ENCODE measurements at regions not wholly inside any gene's neighbourhood (a gene's known extent, or its start where the extent isn't known, plus 50 kb on each side); places are given as distances from the start of the nearest gene placed in this dataset.

DNA sequence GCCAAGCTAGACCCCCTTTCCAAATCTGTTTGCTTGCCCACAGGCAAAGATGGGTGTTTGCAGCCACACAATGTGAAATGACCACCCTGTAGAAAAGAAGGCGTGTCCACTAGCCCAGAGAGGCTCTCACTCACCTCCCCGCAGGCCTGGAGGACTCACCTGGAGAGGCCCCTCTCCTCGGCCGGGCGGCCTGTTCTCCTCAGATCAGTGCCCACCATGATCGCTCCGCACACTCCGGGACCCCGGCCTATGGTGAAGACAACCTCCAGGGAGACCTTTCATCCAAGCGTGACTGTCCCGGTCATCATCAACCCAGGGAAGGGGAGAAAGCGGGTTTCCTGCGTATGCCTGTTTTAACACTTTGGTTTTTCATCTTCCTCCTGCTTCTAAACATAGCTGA lies 328.7 kb upstream of the SALL3 start:
- no peak for DNase-seq (ENCODE audit: low spot score)

DNA sequence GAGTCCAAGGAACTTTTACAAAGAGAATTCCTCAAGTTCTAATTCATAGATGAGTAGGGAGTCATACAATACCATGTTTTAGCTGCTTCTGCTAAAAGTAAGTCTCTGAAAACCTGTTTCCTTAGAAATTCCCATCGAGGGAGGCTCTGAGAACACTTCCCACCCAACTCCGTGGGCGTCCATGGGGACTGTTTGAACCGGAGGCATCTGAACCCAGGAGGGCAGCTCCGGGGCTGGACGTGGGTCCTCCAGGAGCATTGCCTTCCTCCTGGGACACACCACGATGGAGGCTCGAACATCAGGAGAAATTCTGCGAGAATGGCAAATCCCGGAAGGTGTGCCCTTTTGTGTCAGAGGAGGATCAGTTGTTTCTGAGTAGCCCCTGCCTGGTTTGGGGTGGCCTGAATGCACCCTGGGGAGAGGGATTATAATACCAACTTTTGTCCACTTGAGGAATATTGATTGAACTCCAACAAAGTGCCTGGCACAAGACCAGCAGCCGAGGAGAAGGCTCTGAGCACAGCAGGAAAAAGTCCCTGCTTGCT lies 327.5 kb upstream of the SALL3 start:
- DNase-seq (ENCODE audit: low spot score), result no peak

DNA sequence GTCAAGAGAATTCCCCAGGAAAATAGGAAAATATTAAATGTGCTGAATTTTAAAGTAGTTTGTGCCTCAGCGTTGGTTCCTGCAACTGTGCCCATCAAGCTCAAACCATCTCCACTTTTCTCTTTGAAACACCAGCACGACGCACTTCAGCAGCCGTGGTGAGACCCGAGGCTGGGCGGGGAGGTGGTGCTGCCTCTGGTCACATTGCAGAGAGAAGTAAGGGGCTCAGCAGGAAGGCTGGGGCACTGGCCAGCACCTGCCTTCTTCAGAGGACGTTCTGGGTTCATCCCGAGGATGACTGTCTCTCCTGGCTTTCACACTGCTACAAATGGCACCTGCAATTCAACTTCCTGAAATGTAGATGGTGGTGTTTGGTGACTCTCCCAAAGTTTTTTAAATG lies 323.7 kb upstream of the SALL3 start:
- DNase-seq (ENCODE audit: low spot score), result no peak

DNA sequence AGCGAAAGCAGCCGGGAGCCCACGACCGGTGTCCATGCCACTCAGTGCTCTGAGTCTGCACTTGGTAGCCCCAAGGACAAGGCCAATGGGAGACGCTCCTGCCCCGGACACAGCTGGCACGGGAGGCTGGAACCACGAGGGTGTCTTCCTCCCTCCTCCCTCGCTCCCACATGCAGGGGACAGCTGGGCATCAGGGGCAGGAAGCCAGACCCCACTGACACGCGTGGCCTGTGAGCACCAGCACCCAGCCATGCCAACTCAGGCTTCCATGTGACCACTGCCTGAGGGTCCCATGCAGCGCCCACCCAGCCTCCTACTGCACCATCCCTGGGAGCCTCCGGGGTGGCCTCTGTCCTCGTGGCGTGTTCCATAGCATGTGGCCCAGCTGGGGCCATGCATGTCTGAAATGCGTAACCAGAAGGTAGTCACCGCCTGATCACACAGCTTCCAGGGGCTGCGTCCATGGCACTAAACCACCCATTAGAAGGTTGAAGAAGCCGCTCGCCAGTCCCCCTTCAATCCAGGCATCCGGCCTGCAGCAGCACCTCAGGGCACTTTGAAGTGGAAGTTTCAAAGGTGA lies 323.2 kb upstream of the SALL3 start:
- no peak for DNase-seq (ENCODE audit: low spot score)

DNA sequence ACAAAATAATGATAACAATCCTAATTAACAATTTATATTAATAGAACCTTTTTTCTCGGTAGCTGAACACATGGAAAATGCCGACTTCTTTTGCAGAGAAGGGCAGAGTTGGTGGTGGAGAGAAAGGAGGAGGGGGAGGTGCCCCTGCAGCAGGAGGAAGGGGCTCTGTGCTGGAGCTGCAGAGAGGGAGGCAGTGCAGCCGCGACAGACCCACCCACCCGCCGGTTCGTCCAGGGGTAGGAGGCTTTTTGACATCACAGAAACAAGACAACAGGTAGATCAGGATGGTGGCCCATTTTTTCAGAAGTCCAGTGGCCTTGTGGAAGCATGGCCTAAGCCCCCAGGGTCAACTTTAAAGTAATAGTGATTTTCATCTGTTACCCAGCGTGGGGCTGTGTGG lies 321.1 kb upstream of the SALL3 start:
- DNase-seq (ENCODE audit: low spot score), result no peak

DNA sequence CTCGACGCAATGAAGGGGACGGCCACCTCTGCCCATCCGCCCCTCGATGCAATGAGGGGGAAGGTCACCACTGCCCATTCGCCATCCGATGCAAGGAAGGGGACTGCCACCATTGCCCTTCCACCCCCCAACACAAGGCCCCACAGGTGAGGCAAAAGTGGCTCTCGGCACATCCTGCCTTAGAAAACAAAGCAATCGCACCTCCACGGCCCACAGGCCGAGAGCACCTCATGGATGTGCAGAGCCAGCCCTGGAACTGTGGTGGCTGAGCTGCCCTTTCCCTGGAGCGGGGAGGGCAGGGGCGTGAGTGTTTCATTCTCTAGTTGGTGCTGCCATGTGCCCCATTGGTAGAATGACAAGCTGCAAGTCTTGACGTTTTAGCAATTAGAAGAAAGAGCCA lies 320.6 kb upstream of the SALL3 start:
- DNase-seq (ENCODE audit: low spot score), result no peak

DNA sequence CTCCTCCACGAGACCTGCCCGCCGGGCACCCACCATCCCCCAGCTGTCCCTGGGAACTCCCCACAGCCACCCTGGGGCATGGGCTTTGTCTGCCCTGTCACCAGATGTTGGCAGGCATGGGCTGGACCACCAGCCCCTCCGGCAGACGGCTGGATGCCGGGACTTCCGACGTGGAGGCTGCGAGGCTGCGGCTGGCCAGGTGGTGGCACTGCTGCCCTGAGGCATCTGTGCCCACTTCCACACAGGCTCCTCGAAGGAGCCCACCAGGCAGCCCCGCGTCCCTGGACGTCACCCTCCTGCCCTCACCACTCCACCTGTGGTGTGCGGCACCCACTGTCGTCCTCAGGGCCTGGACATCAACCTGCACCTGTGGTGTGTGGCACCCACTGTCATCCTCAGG lies 319.9 kb upstream of the SALL3 start:
- no peak for DNase-seq (ENCODE audit: low spot score)

DNA sequence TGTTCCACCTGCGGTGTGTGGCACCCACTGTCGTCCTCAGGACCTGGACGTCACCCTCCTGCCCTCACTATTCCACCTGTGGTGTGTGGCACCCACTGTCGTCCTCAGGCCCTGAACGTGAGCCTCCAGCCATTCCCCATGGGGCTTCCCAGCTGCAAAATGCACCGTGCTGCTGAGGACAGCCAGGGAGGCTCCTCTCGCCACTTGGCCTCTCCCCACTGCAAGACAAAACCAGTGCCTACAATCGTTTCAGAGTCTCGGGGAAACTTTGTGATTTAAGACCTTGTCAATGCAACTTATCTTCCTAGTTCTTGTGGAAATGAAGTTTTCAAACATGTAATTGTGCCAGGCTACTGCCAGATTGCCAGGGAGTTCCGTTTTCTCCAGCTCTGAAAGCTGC lies 319.3 kb upstream of the SALL3 start:
- no peak for DNase-seq (ENCODE audit: low spot score)

DNA sequence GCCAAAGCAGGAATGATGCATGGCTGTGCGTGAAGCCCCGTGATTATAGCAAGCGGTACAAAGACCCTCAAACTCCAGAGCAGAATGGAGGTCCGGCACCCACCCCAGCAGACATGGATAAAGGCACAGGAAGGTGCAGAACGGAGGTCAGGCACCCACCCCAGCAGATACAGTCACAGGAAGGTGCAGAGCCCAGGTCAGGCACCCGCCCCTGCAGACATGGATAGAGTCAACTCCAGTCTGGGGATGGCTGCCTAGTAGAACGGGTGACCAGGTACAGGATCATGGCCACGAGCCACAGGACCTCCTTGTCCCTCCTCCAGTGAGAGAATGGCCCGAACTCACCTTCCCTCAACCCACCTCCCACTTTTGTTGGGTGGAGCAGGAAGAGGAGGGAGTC lies 318.3 kb upstream of the SALL3 start:
- DNase-seq (ENCODE audit: low spot score), result no peak

DNA sequence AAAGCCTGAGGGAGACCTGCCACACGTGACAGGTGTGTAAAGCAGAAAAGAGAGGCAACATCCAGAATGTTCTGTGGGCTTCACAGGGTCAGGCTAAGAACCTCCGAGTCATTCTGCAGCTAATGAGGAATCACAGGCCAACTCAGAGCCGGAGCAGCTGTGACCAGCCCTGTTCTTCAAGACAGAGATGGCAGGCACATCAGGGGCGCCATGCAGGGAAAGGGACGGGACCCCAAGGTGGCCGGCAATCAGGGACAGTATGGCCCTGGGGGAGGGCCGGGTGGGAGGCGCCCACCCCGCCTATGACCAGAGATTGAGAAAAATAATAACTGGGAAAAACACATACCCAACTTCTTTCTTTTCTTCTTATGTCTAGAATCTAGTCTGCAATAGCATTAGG lies 316.7 kb upstream of the SALL3 start:
- DNase-seq (ENCODE audit: low spot score), result no peak

DNA sequence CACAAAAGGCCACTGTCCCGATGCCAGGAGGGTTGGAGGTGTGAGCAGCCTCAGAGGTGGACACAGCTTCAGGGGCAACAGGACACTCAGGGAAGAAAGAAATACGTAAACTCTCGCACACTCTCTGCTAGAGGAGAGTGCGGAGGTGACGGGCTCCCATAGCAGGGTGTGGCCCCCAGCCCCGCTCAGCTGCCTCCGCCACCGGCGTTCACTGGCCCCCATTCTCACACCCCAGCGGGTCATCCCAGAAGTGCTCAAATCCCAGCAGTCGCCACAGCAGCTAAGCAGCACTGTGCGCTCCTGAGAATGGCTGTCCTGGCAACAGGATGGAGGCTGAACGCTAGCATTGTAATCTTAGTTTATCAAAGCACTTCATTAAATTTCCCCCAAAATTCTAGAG lies 315.6 kb upstream of the SALL3 start:
- no peak for DNase-seq (ENCODE audit: low spot score)

DNA sequence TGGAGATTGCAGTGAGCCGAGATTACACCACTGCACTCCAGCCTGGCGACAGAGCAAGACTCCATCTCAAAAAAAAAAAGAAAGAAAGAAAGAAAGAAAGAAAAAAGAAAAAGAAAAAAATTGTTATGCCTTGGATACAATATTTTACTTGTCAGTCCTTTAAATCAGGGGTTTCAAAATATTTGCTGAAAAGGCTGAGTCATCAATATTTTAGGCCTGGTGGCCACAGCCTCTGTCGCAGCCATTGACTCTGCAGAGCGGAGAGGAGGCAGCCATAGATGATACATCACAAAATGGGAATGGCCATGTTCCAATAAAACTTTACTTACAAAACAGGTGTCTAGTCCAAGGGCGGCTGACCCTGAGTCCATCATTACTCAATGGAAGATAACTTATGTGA lies 314.8 kb upstream of the SALL3 start:
- DNase-seq (ENCODE audit: low spot score), result no peak

DNA sequence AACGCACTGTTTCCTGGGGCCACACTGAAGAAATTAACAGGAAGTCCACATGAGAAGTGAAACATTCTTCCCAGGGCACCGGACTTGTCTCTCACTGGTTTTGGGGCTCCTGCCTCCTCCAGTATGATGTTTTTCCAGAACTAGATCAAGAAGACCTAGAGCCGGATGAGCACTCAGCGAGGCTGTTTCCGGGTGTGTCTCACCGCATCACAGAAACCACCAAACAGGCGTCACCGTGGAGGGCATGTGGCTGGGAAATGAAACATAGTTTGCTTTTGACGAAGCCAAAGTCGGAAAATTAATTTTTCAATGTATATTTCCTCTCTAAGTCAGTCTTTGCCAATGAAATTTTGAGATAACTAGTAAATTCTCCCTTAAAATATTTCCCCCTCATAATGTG lies 314.0 kb upstream of the SALL3 start:
- DNase-seq (ENCODE audit: low spot score), result no peak

DNA sequence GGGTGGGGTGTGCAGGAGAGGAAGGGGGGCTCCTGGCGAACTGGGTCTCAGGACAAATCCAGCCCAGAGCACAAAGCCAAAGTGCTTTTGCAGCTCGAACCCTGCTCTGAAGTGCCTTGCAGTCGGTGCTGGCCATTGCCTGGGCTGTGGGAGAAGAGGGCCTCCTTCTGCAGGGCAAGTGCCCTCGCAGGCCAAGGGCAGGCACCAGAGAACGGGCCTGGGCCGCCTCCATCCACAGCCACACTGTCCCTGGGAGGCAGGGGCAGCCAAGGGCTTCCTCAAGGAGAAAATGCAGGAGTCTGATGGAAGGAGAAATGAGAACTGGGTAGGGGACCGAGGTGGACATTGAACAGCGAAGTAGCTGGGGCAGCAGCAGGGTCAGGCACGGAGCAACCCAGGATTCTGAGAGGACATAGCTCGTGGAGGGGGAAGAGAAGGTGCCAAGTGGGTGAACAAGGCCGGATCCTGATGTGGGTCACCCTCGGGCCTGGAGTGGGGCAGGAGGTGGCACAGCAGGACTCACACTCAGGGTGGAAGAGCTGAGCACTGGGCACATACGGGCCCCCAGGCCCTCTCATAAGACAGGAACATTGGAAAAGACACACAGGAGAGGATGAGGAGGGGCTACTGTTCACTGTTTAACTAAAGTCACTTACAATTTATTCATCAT lies 312.8 kb upstream of the SALL3 start:
- no peak for DNase-seq (ENCODE audit: low spot score)

DNA sequence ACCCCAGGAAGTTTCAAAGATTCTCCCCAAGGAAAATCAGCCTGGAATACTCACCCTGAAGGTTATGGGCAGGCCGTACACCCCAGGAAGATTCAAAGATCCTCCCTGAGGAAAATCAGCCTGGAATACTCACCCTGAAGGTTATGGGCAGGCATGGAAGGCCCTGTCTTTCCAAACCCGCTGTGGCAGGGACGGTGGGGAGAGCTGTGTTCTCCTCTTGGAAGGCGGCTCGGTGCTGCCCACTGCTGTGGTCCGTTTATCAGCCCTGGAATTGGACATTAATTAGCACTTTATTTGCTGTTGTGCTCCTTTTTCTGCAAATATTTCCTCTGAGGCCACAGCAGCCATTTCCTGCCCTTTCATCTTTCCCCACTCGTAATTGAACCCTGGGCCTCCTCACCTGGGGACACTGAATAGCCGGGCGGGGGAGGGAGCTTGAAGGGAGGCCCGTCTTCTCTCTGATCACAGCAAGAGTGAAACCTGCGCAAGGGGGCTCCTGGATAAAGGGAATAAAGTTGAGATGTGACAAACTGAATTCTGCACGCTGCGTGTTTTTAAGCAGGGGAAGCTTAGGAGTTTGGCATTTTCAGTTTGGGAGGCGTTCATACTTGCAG lies 308.7 kb upstream of the SALL3 start:
- no peak for DNase-seq (ENCODE audit: low spot score)

DNA sequence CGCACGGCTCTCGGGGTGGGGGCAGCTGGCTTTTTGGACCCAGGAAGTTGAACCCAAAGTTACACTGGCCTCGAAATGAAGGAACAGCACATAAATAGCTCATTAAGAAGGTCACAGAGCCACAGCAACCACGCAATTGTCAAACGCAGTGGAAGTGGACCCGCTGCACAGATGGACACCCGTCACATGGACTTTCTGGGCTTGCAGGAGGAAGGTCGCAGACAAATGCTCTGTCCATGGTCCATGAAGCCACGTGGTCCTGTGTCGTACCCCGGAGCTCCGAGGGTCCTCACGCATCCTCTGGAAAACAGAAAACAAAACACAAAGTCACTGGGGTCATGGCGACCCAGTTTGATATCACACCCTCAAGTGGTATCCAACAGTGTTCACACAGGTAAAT lies 308.1 kb upstream of the SALL3 start:
- no peak for DNase-seq (ENCODE audit: low spot score)

DNA sequence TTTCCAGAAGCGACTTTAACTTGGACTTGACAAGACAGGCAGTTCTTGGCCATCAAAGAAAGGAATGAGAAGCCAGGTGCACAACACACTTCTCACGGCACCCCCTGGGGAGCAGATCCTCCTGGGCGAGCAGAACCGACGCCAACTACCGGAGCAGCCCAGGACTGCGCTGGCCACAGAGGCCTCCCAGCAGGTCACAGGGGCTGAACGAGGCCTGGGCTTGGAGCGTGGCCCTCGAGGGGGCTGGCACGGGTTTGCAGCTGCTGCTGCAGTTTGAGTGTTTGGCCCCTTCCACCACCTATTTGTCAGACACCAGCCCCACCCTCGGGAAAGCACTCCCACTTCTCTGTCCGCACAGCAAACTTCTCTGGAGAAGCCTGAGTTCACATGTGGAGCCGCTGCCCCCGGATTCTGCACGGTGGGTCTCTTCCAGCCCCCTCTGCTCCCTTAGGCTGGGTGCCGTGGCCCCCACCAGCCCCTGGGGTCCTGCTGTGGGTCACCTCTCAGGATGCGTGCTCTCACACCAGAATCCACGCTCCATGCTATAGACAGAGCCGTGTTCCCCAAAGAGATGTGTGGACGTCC lies 306.7 kb upstream of the SALL3 start:
- DNase-seq (ENCODE audit: low spot score), result no peak

DNA sequence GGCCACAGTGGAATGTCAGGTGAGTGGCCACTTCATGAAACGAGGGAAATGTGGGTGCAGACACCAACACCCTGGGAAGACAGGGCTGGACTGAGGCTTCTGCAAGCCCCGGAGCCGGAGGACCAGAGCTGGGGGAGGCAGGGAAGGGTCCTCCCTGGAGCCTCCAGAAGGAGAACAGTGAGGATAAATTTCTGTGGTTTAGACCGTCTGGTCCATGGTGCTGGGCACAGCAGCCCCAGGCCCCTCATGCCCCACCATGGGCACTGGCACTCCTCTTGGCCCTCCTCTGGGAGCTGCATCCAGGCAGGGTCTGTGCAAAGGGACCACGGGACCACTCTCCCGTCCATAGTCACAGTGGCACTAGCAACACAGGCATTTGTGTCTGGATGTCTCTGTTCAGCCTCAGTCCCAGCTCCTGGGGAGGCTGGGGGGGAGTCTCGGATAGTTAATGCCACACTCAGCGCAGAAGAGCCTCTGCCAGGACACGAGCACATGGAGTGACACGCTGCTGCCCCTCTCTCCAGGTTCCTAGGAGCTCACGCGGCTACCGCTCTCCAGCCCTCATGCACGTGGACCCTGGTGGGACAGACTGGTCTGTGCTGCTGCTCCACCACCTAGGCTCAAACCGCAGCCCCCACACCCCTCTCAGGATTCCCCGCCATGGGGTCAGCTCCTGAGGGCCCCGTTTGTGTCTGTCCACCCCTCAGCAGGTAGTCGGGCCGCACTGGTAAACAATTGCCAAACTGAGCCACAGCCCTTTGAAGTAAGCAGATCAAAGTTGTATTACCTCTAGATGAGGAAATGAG lies 305.9 kb upstream of the SALL3 start:
- no peak for DNase-seq (ENCODE audit: low spot score)

DNA sequence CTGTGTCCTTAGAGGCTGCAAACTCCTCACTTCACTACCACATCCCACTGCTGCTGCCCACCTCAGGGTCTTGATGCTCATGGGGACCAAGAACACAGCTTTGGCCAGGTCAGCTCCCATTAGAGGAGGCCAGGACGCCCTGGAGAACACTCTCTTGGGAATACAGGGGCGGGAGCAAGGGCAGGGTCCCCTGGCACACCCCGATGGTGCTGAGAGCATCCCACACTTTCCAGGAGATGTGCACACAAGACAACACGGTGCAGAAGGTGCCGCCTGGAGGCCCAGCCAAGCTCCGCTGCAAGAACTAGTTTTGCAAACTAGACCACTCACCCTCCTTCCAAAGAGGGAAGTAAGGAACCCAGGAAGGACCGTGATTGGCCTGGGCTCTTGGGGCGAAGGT lies 304.4 kb upstream of the SALL3 start:
- no peak for DNase-seq (ENCODE audit: low spot score)

DNA sequence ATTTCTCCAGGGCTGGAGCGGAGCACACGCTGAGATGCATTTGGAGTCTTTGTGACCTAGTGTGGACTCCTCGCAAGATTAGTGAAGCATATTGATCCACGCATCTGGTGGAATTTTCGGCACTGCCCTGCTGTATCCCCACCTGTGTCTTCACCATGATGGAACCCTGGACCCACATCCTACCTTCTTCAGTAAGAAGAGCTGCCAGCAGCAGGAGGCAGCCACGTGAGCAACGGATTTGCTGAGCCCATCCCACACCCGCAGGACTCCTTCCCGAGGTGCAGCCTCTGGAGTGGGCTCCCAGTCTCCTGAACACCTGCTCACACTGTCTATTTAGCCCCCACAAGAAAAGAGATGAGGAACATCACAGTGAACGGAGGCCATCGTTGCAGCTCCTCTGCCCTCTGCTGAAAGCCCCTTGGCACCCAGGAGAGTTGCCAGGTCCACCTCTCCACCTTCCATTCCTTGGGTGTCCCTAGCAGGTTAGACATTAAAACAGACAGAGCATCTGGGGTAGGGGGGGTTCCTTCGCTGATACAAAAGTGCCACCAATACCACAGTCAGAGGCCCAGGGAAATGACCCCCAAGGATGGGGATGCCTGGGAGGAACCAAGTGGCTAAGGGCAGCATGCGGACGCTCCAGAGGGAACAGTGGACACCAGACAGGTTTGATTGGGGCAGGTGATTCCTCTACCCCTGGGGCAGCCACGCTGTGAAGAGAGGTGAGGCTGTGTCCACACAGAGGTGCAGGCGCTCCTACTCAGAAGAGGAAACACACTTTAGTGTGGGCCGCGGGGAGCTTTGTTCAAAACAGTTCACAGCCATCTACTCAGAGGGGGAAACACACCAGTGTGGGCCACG lies 302.8 kb upstream of the SALL3 start:
- no peak for DNase-seq (ENCODE audit: low spot score)

DNA sequence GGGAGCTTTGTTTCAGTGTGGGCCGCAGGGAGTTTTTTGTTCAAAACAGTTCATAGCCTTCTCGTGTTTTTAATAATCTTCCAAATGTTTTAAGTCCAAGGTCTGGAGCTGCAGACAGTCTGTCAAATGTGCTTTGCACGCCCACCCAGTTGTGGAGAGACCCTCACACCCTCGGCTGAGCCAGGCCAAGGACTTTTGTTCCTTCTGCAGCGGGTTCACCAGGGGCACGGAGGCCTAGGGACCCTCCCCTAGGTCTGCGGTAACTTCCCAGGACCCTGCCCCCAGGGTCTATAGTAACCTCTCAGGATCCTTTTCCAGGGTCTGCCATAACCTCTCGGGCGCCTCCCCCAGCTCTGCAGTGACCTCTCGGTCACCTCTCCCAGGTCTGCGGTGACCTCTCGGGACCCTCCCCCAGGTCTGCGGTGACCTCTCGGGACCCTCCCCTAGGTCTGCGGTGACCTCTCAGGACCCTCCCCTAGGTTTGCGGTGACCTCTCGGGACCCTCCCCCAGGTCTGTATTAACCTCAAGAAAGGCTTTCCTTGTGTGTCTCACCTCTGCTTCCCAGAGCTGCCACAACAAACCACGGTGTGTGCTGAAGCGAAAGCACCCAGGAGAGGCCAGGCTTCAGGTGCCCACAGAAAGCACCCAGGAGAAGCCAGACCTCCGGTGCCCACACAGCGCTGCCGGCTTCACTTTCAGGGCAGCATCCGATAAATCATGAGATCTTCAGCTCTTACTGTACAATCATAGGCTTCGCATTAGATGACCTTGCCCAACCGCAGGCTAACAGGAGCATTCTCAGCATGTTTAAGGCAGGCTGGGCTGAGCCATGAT lies 301.9 kb upstream of the SALL3 start:
- DNase-seq (ENCODE audit: low spot score), result no peak
